Gastroesophageal sphincter (tissue), 4 donors: ENCODE measurements at regions not wholly inside any gene's neighbourhood (a gene's known extent, or its start where the extent isn't known, plus 50 kb on each side); places are given as distances from the start of the nearest gene placed in this dataset.
"Not testable (repeated sequence)": the region's sequence is repeated elsewhere in the genome, so short reads cannot be mapped to it uniquely, and the experiment has no call there.

ENCODE experiments used
- ATAC-seq: fragments of 150-250 bp; one replicate; pipeline ENCODE4 v1.9.1; 2016; ENCODE audit warnings: mild to moderate bottlenecking, moderate library complexity
- H3K27ac ChIP-seq, 4 donors: fragments of 200-600 bp; sonication (generic) in 3 of 4; 1 replicate in 3 of 4; 2 replicates in 1 of 4; pipeline ENCODE4 v1.5.1; 2016 to 2019
- H3K27me3 ChIP-seq: fragments of 200-600 bp; sonication (generic); one replicate; pipeline ENCODE4 v1.5.1; 2019
- H3K36me3 ChIP-seq, 2 donors: fragments of 200-600 bp; sonication (generic); one replicate each; pipeline ENCODE4 v1.5.1; 2019; ENCODE audit warnings: control low read depth in 1 of 2
- H3K4me1 ChIP-seq, 3 donors: fragments of 200-600 bp; sonication (generic); 1 replicate in 2 of 3; 2 replicates in 1 of 3; pipeline ENCODE4 v1.5.1; 2016 to 2019; ENCODE audit warnings: control low read depth in 2 of 3
- H3K4me3 ChIP-seq, 2 donors: fragments of 200-600 bp; sonication (generic); one replicate each; pipeline ENCODE4 v1.5.1; 2019; ENCODE audit warnings: mild to moderate bottlenecking in 1 of 2, moderate library complexity in 1 of 2
- H3K9me3 ChIP-seq, 3 donors: fragments of 200-600 bp; sonication (generic); one replicate each; pipeline ENCODE4 v1.5.1; 2017 to 2019; ENCODE audit warnings: control low read depth in 2 of 3
- CTCF ChIP-seq, 4 experiments: fragments of 200-600 bp in 2 of 4; fragments of 450-650 bp in 2 of 4; sonication (generic) in 1 of 4; IDR thresholded peaks; one replicate each; pipeline ENCODE4 v1.5.1; 2017 to 2019; ENCODE audit warnings: antibody characterized with exemption in 4 of 4, mild to moderate bottlenecking in 2 of 4, moderate library complexity in 2 of 4
- EP300 ChIP-seq: sonication (generic); formaldehyde crosslinking; IDR thresholded peaks from one replicate; pipeline ENCODE4 v1.6.1; 2017; ENCODE audit warnings: antibody characterized with exemption, mild to moderate bottlenecking
- POLR2A ChIP-seq, 2 donors: fragments of 450-650 bp; IDR thresholded peaks; one replicate each; pipeline ENCODE4 v1.6.1; 2017; ENCODE audit warnings: antibody characterized with exemption in 2 of 2, mild to moderate bottlenecking in 2 of 2, moderate library complexity in 1 of 2
- POLR2AphosphoS5 ChIP-seq: sonication (generic); formaldehyde crosslinking; IDR thresholded peaks from one replicate; pipeline ENCODE4 v1.6.1; 2017; ENCODE audit warnings: antibody characterized with exemption
- WGBS, 2 donors: methylation state at CpG; one replicate each; pipeline ENCODE4 v1.1.5; 2018; ENCODE audit warnings: low coverage in 1 of 2; 5-methylcytosine and 5-hydroxymethylcytosine counted together

DNA sequence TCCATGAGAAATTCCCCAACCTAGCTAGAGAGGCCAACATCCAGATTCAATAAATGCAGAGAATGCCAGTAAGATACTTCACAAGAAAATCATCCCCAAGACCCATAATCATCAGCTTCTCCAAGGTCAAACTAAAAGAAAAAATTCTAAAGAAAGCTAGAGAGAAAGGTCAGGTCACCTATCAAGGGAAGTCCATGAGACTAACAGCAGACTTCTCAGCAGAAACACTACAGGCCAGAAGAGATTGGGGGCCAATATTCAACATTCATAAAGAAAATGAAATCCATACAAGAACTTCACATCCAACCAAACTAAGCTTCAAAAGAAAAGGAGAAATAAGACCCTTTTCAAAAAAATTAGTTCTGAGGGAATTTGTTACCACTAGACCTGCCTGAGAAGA is 118.8 kb upstream of the ANXA10 start:
- Histone ChIP-seq H3K27ac (no peak overlapping the region), H3K4me1 (no peaks in the 10 kb centered on the region), H3K27me3 (no peaks in the 10 kb centered on the region), H3K36me3 (no peaks in the 10 kb centered on the region), H3K4me3 (no peak overlapping the region), H3K9me3 (peaks cover 0 to 39% (median 0%) of the 10 kb centered on the region in 3 donors)
- no peak for TF ChIP-seq POLR2AphosphoS5
- TF ChIP-seq POLR2A (IDR thresholded peaks at IDR 0.05), result no peak
- TF ChIP-seq EP300, result no peak
- TF ChIP-seq CTCF (IDR thresholded peaks at IDR 0.05), result no peak
- ATAC-seq, result no peak

DNA sequence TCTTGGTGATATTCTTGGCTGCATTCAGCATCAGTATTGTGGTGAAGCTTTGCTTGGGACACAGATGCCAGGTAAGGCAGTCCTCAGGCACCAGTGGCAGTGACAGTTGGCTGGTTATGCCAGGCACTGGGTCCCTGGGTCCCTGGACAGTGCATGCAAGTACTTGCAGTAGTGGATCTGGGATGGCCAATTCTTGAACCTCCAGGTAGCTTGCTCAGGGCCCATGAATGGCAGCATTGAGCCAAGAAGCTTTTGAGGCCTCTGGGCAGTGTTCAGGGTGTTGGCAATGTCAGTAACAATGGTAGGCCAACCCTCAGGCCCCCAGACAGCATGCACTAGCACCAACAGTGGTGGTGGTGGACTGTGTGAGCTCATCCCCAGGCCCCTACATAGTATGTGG is 106.8 kb upstream of the ANXA10 start:
- no peak overlapping the region for H3K4me3 ChIP-seq
- no peaks in the 10 kb centered on the region for H3K36me3 ChIP-seq
- no peak overlapping the region for H3K27ac ChIP-seq
- peaks cover 0 to 10% (median 0%) of the 10 kb centered on the region in 3 donors for H3K9me3 ChIP-seq
- no peaks in the 10 kb centered on the region for H3K4me1 ChIP-seq
- TF ChIP-seq CTCF (IDR thresholded peaks at IDR 0.05), result no peak
- no peak for TF ChIP-seq EP300
- no peak for TF ChIP-seq POLR2A (IDR thresholded peaks at IDR 0.05)
- no peak for TF ChIP-seq POLR2AphosphoS5
- H3K27me3 ChIP-seq, result no peaks in the 10 kb centered on the region
- ATAC-seq, result no peak

GRCh38 chr4:167986044-167986443 is 106.3 kb upstream of the ANXA10 start:
- Histone ChIP-seq H3K27ac (no peak overlapping the region), H3K9me3 (peaks cover 0 to 10% (median 0%) of the 10 kb centered on the region in 3 donors), H3K4me1 (no peaks in the 10 kb centered on the region), H3K36me3 (no peaks in the 10 kb centered on the region), H3K4me3 (no peak overlapping the region), H3K27me3 (no peaks in the 10 kb centered on the region)
- WGBS, 2 donors, result no CpG with 5 or more reads among the region's 3 CpGs
- no peak for ATAC-seq
- TF ChIP-seq POLR2AphosphoS5 (no peak), CTCF (IDR thresholded peaks at IDR 0.05) (no peak), POLR2A (IDR thresholded peaks at IDR 0.05) (no peak), EP300 (no peak)

- H3K4me3 ChIP-seq, result no peak overlapping the region
- H3K9me3 ChIP-seq, result peaks cover 0 to 6% (median 0%) of the 10 kb centered on the region in 3 donors
- H3K36me3 ChIP-seq, result no peaks in the 10 kb centered on the region
- no peak for ATAC-seq
- H3K4me1 ChIP-seq, result no peaks in the 10 kb centered on the region
- H3K27ac ChIP-seq, result no peak overlapping the region
- WGBS, 2 donors, result 90 to 97% methylated on average over 2 of the region's 2 CpGs
- TF ChIP-seq POLR2A (IDR thresholded peaks at IDR 0.05) (no peak), EP300 (no peak), POLR2AphosphoS5 (no peak), CTCF (IDR thresholded peaks at IDR 0.05) (no peak)
- no peaks in the 10 kb centered on the region for H3K27me3 ChIP-seq
Measured at GRCh38 chr4:167987285-167987684, 105.1 kb upstream of the ANXA10 start.

- H3K27ac ChIP-seq, result no peak overlapping the region
- no peak for TF ChIP-seq EP300
- TF ChIP-seq CTCF (IDR thresholded peaks at IDR 0.05), result no peak
- TF ChIP-seq POLR2A (IDR thresholded peaks at IDR 0.05), result no peak
- TF ChIP-seq POLR2AphosphoS5, result no peak
- H3K9me3 ChIP-seq, result peaks cover 0 to 5% (median 0%) of the 10 kb centered on the region in 3 donors
- WGBS, 2 donors, result 50 to 68% methylated on average over 2 of the region's 2 CpGs
- no peak for ATAC-seq
- H3K36me3 ChIP-seq, result no peaks in the 10 kb centered on the region
- no peak overlapping the region for H3K4me3 ChIP-seq
- H3K27me3 ChIP-seq, result no peaks in the 10 kb centered on the region
- H3K4me1 ChIP-seq, result no peaks in the 10 kb centered on the region
Measured at GRCh38 chr4:167989815-167990214, 102.5 kb upstream of the ANXA10 start.

GRCh38 chr4:168008112-168008511 is 84.2 kb upstream of the ANXA10 start:
- not testable (repeated sequence) for H3K27me3 ChIP-seq, H3K4me1 ChIP-seq, H3K27ac ChIP-seq, H3K9me3 ChIP-seq, ATAC-seq, H3K4me3 ChIP-seq, H3K36me3 ChIP-seq
- 86 to 95% methylated on average over 4 to 5 of the region's 6 CpGs for WGBS, 2 donors
